ENCODE measurements at regions not wholly inside any gene's neighbourhood (a gene's known extent, or its start where the extent isn't known, plus 50 kb on each side); places are given as distances from the start of the nearest gene placed in this dataset.
"Not testable (repeated sequence)": the region's sequence is repeated elsewhere in the genome, so short reads cannot be mapped to it uniquely, and the experiment has no call there.

- Histone ChIP-seq H3K4me3 (no peak overlapping the region), H3K27me3 (peaks cover 9% of the 10 kb centered on the region), H3K36me3 (no peaks in the 10 kb centered on the region), H3K4me1 (no peaks in the 10 kb centered on the region), H3K27ac (no peak overlapping the region), H3K9me3 (no peaks in the 10 kb centered on the region)
- TF ChIP-seq EP300 (IDR thresholded peaks at IDR 0.05) (no peak), POLR2A (IDR thresholded peaks at IDR 0.05) (no peak)
- 64% methylated on average over 3 of the region's 3 CpGs for WGBS
- no peak for DNase-seq (ENCODE audit: low spot score in 2 of 2)
Observed at GRCh38 chr11:115613004-115613403, 108.8 kb upstream of the CADM1 start.

DNA sequence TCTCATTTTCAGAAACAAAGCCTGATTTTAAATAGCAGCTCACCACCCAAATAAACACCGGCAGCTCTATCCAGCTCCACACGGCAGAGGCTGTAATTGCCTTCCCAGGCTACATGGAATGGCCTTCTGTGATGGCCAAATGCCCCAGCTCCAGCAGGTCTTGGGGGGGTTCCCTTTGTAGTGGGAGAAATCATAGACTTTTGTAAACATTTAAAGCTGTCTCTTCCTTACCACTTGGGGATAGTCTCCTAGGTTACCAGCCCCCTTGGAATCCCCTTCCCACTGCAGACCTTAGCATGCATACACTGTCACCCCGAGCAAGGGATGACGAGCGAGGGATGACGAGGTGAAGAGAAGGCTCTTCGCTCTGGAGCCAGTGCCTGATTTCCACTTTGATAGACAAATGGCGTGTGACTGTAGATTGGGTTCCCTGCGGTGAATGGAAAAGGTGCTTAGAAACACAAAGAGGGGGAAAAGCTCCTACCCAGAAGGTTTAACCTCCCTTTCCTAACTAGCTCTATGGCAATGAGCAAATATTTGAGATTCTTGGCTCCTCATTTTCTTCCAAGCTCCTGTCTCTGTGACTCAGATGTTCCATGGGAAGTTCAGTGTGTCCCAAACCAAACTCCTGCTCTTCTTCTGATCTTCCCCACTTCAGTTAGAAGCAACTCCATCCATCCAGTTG is 108.0 kb upstream of the CADM1 start:
- 93% methylated on average over 9 of the region's 9 CpGs for WGBS
- no peak for DNase-seq (ENCODE audit: low spot score in 2 of 2)
- Histone ChIP-seq H3K36me3 (no peaks in the 10 kb centered on the region), H3K4me3 (no peak overlapping the region), H3K27me3 (peaks cover 9% of the 10 kb centered on the region), H3K27ac (no peak overlapping the region), H3K4me1 (no peaks in the 10 kb centered on the region), H3K9me3 (no peaks in the 10 kb centered on the region)
- TF ChIP-seq POLR2A (IDR thresholded peaks at IDR 0.05), result no peak

- peaks cover 9% of the 10 kb centered on the region for H3K27me3 ChIP-seq
- no peaks in the 10 kb centered on the region for H3K9me3 ChIP-seq
- H3K4me1 ChIP-seq, result peaks cover 3% of the 10 kb centered on the region
- no peak overlapping the region for H3K27ac ChIP-seq
- no peak for DNase-seq (ENCODE audit: low spot score in 2 of 2)
- no peaks in the 10 kb centered on the region for H3K36me3 ChIP-seq
- H3K4me3 ChIP-seq, result no peak overlapping the region
- 83% methylated on average over 6 of the region's 6 CpGs for WGBS
- TF ChIP-seq, protein P1, sequence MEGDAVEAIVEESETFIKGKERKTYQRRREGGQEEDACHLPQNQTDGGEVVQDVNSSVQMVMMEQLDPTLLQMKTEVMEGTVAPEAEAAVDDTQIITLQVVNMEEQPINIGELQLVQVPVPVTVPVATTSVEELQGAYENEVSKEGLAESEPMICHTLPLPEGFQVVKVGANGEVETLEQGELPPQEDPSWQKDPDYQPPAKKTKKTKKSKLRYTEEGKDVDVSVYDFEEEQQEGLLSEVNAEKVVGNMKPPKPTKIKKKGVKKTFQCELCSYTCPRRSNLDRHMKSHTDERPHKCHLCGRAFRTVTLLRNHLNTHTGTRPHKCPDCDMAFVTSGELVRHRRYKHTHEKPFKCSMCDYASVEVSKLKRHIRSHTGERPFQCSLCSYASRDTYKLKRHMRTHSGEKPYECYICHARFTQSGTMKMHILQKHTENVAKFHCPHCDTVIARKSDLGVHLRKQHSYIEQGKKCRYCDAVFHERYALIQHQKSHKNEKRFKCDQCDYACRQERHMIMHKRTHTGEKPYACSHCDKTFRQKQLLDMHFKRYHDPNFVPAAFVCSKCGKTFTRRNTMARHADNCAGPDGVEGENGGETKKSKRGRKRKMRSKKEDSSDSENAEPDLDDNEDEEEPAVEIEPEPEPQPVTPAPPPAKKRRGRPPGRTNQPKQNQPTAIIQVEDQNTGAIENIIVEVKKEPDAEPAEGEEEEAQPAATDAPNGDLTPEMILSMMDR (IDR thresholded peaks at IDR 0.05), result no peak
- TF ChIP-seq EP300 (IDR thresholded peaks at IDR 0.05) (no peak), POLR2A (IDR thresholded peaks at IDR 0.05) (no peak), POLR2AphosphoS5 (IDR thresholded peaks at IDR 0.05) (no peak)
Observed at GRCh38 chr11:115611343-115611742, 107.1 kb upstream of the CADM1 start.

- Histone ChIP-seq H3K4me1 (peaks cover 3% of the 10 kb centered on the region), H3K27me3 (peaks cover 9% of the 10 kb centered on the region), H3K36me3 (no peaks in the 10 kb centered on the region), H3K4me3 (no peak overlapping the region), H3K9me3 (no peaks in the 10 kb centered on the region), H3K27ac (no peak overlapping the region)
- DNase-seq (ENCODE audit: low spot score in 2 of 2), result no peak
- TF ChIP-seq POLR2AphosphoS5 (IDR thresholded peaks at IDR 0.05), result no peak
- TF ChIP-seq, protein P1 (IDR thresholded peaks at IDR 0.05), result no peak
- TF ChIP-seq POLR2A (IDR thresholded peaks at IDR 0.05), result no peak
- no peak for TF ChIP-seq EP300 (IDR thresholded peaks at IDR 0.05)
- 93% methylated on average over 3 of the region's 3 CpGs for WGBS
Observed at GRCh38 chr11:115610908-115611307, 106.7 kb upstream of the CADM1 start.

- H3K9me3 ChIP-seq; H3K4me1 ChIP-seq; H3K4me3 ChIP-seq; H3K27me3 ChIP-seq; H3K27ac ChIP-seq; H3K36me3 ChIP-seq; DNase-seq (ENCODE audit: low spot score in 2 of 2): not testable (repeated sequence)
- whole genome bisulfite sequencing, result 94% methylated on average over 1 of the region's 1 CpG
Observed at GRCh38 chr11:115610234-115610633, 106.0 kb upstream of the CADM1 start.

DNA sequence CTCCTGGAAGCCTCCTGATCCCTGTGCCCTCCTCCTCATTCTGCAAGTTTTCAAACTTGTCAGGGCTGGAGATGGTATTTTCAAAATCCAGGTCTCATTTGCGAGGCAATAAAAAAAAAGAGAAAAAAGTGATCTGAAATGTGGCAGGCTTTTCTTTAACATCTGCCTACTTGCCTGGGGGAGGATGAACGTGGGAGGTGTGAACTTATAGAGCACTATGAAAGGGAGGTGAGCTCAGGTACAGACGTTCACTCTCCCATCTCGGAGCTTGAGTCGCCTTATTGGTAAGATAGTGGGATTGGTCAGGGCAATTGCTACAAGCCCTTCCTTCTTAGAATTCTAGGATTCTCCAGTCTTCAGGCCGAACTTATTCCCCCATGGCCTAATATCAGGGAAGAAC is 104.8 kb upstream of the CADM1 start:
- H3K4me3 ChIP-seq, result no peak overlapping the region
- H3K4me1 ChIP-seq, result peaks cover 3% of the 10 kb centered on the region
- DNase-seq (ENCODE audit: low spot score in 2 of 2), result no peak
- no peaks in the 10 kb centered on the region for H3K9me3 ChIP-seq
- WGBS, result 73% methylated on average over 6 of the region's 6 CpGs
- no peaks in the 10 kb centered on the region for H3K36me3 ChIP-seq
- peaks cover 9% of the 10 kb centered on the region for H3K27me3 ChIP-seq
- TF ChIP-seq POLR2A (IDR thresholded peaks at IDR 0.05) (no peak), POLR2AphosphoS5 (IDR thresholded peaks at IDR 0.05) (no peak), EP300 (IDR thresholded peaks at IDR 0.05) (no peak)
- TF ChIP-seq, protein P1 (IDR thresholded peaks at IDR 0.05), result no peak
- no peak overlapping the region for H3K27ac ChIP-seq

Data from suprapubic skin (tissue), 4 donors.